ENCODE measurements at regions not wholly inside any gene's neighbourhood (a gene's known extent, or its start where the extent isn't known, plus 50 kb on each side); places are given as distances from the start of the nearest gene placed in this dataset.

DNA sequence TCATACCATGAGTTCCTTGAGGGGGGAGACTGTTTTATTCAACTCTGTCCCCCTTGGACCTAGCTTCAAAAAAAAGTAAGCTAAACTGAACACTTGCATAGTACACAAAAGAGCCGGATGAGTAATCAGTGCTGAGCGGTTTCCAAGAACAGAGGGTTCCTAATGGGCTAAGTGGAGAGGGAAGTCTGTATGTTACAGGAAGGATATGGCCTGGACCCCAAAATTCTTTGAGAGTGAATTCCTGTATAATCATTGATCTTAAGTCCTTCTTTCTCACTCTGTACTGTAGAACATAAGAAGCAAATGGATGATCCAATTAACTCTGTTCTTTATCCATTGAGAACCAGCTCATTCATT, 324.7 kb upstream of the CNR1 start:
- no peak for DNase-seq (ENCODE audit: low spot score)
- peak overlapping the region; percentile 25 for H3K4me2 ChIP-seq
- no peak overlapping the region for H3K9ac ChIP-seq
- H3K27me3 ChIP-seq, result no peaks in the 10 kb centered on the region
- no peaks in the 10 kb centered on the region for H3K79me2 ChIP-seq (ENCODE audit: low read depth)
- peaks cover 25% of the 10 kb centered on the region for H3F3A ChIP-seq (ENCODE audit: low read depth)
- H3K4me1 Mint-ChIP-seq, result peaks cover 20% of the 10 kb centered on the region
- H4K20me1 ChIP-seq (ENCODE audit: low read depth), result no peaks in the 10 kb centered on the region
- H3K4me3 ChIP-seq, result no peak overlapping the region
- H3K4me1 ChIP-seq, result peaks cover 32% of the 10 kb centered on the region
- H3K4me3 Mint-ChIP-seq, result no peak overlapping the region
- H3K27ac ChIP-seq, result no peak overlapping the region
- H2AFZ ChIP-seq (replicated peaks), result no peak overlapping the region
- H3K36me3 Mint-ChIP-seq, result peaks cover 3% of the 10 kb centered on the region
- H3K27ac Mint-ChIP-seq, result no peak overlapping the region
- no peaks in the 10 kb centered on the region for H3K36me3 ChIP-seq
- H3K9me3 Mint-ChIP-seq, result peaks cover 29% of the 10 kb centered on the region
- TF ChIP-seq, protein P1, sequence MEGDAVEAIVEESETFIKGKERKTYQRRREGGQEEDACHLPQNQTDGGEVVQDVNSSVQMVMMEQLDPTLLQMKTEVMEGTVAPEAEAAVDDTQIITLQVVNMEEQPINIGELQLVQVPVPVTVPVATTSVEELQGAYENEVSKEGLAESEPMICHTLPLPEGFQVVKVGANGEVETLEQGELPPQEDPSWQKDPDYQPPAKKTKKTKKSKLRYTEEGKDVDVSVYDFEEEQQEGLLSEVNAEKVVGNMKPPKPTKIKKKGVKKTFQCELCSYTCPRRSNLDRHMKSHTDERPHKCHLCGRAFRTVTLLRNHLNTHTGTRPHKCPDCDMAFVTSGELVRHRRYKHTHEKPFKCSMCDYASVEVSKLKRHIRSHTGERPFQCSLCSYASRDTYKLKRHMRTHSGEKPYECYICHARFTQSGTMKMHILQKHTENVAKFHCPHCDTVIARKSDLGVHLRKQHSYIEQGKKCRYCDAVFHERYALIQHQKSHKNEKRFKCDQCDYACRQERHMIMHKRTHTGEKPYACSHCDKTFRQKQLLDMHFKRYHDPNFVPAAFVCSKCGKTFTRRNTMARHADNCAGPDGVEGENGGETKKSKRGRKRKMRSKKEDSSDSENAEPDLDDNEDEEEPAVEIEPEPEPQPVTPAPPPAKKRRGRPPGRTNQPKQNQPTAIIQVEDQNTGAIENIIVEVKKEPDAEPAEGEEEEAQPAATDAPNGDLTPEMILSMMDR (IDR thresholded peaks at IDR 0.05), result no peak
- TF ChIP-seq EZH2phosphoT487 (IDR thresholded peaks at IDR 0.05) (no peak), EZH2 (IDR thresholded peaks at IDR 0.05) (no peak)
- no peaks in the 10 kb centered on the region for H3K9me3 ChIP-seq (ENCODE audit: low read depth)
- peaks cover 6% of the 10 kb centered on the region for H3K27me3 Mint-ChIP-seq (ENCODE audit: insufficient read depth, low read depth)

DNA sequence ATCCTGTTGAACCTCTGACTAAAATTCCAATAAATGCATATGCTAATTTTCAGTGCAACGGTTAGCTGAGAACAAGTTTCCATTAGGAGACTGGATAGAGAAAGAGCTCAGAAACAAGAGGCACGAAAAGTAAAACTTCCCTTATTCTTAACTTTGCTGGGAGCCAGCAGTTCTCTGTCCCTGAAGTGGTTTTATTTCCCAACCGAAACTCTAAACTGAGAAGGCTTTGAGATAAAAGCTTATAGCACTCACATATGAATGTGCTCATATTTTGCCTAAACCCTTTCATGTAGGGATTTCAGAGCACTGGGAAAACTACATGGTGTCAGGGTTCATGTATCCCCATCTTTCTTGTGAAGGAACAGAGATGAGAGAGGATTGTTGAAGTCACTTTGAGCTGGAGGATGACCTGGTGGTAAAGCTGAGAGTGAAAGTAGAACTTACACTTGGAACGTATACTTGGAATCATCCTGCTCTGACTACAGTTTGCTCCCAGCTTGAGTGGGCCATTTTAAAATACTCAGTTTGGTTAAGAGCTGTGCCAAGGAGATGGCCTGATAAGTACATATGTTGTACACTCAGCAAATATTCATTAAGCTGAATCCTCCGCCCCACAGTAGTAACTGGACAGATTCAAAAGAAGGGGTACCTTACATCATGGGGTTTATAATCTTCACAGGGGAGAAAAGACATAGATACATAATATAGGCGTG, 324.2 kb upstream of the CNR1 start:
- Mint-ChIP-seq H3K4me3 (no peak overlapping the region), H3K27ac (no peak overlapping the region)
- no peaks in the 10 kb centered on the region for H3K9me3 ChIP-seq (ENCODE audit: low read depth)

DNA sequence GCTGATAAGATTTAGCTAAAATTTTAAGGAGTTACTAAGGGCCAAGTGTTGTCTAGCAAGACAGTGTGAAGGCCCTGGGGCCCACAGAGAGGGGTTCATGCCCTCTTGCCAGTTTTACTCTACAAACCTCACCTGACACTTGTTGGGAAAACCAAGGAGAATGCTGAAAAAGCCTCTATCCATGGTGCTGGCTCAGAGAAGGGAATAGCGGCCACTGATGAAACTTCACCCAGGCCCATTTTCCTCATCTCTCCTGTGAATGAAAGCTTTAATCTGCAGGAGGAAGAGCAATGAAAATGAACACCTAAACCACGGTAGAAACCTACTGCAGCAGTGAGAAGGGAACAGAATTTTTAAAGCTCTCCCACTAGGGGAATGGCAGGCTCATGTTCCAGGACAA, 317.3 kb upstream of the CNR1 start:
- no peak overlapping the region for H2AFZ ChIP-seq (replicated peaks)
- no peak overlapping the region for H3K9ac ChIP-seq
- Mint-ChIP-seq H3K27ac (no peak overlapping the region), H3K9me3 (peaks cover 31% of the 10 kb centered on the region), H3K27me3 (ENCODE audit: insufficient read depth, low read depth) (peaks cover 4% of the 10 kb centered on the region), H3K4me3 (no peak overlapping the region), H3K4me1 (peaks cover 37% of the 10 kb centered on the region), H3K36me3 (peaks cover 2% of the 10 kb centered on the region)
- no peak overlapping the region for H3K4me2 ChIP-seq
- peak; percentile 10 for DNase-seq (ENCODE audit: low spot score)
- no peaks in the 10 kb centered on the region for H3K36me3 ChIP-seq
- TF ChIP-seq EZH2phosphoT487 (IDR thresholded peaks at IDR 0.05) (no peak), EZH2 (IDR thresholded peaks at IDR 0.05) (no peak)
- TF ChIP-seq, protein P1 (IDR thresholded peaks at IDR 0.05), result no peak
- H4K20me1 ChIP-seq (ENCODE audit: low read depth), result no peaks in the 10 kb centered on the region
- no peaks in the 10 kb centered on the region for H3K79me2 ChIP-seq (ENCODE audit: low read depth)
- H3F3A ChIP-seq (ENCODE audit: low read depth), result peaks cover 19% of the 10 kb centered on the region
- H3K4me1 ChIP-seq, result peaks cover 30% of the 10 kb centered on the region
- no peaks in the 10 kb centered on the region for H3K27me3 ChIP-seq
- no peak overlapping the region for H3K27ac ChIP-seq
- H3K9me3 ChIP-seq (ENCODE audit: low read depth), result peaks cover 7% of the 10 kb centered on the region
- no peak overlapping the region for H3K4me3 ChIP-seq

More for the DNA sequence above, 324.2 kb upstream of the CNR1 start:
- H3K9me3 Mint-ChIP-seq, result peaks cover 29% of the 10 kb centered on the region
- peaks cover 25% of the 10 kb centered on the region for H3F3A ChIP-seq (ENCODE audit: low read depth)
- H3K27me3 ChIP-seq, result no peaks in the 10 kb centered on the region
- H3K9ac ChIP-seq, result no peak overlapping the region
- TF ChIP-seq, protein P1 (IDR thresholded peaks at IDR 0.05), result no peak
- TF ChIP-seq EZH2phosphoT487 (IDR thresholded peaks at IDR 0.05) (no peak), EZH2 (IDR thresholded peaks at IDR 0.05) (no peak)
- peaks cover 3% of the 10 kb centered on the region for H3K36me3 Mint-ChIP-seq
- H3K79me2 ChIP-seq (ENCODE audit: low read depth), result no peaks in the 10 kb centered on the region
- H3K4me1 Mint-ChIP-seq, result peaks cover 20% of the 10 kb centered on the region
- peak overlapping the region; percentile 25 for H3K4me2 ChIP-seq
- no peaks in the 10 kb centered on the region for H4K20me1 ChIP-seq (ENCODE audit: low read depth)
- no peak for DNase-seq (ENCODE audit: low spot score)
- no peak overlapping the region for H3K4me3 ChIP-seq
- H3K4me1 ChIP-seq, result peaks cover 32% of the 10 kb centered on the region
- H2AFZ ChIP-seq (replicated peaks), result no peak overlapping the region
- H3K27me3 Mint-ChIP-seq (ENCODE audit: insufficient read depth, low read depth), result peaks cover 6% of the 10 kb centered on the region
- H3K27ac ChIP-seq, result no peak overlapping the region
- no peaks in the 10 kb centered on the region for H3K36me3 ChIP-seq

Data from neural progenitor cell (in vitro differentiated cells).